Neuron (in vitro differentiated cells): ENCODE measurements at regions not wholly inside any gene's neighbourhood (a gene's known extent, or its start where the extent isn't known, plus 50 kb on each side); places are given as distances from the start of the nearest gene placed in this dataset.

ENCODE experiments used
- H2AFZ ChIP-seq: one replicate; pipeline ENCODE4 v1.6.1; 2013; ENCODE audit warnings: low read depth, mild to moderate bottlenecking, inconsistent platforms, low read length, moderate library complexity
- H3K27me3 ChIP-seq: one replicate; pipeline ENCODE4 v1.6.1; 2013; ENCODE audit warnings: low read length; ENCODE audit not compliant: insufficient read depth
- H3K36me3 ChIP-seq: one replicate; pipeline ENCODE4 v1.6.1; 2013; ENCODE audit warnings: low read length; ENCODE audit not compliant: insufficient read depth
- H3K4me1 ChIP-seq: one replicate; pipeline ENCODE4 v1.6.1; 2013; ENCODE audit warnings: low read length; ENCODE audit not compliant: insufficient read depth
- H3K4me3 ChIP-seq: 2 replicates; pipeline ENCODE4 v1.5.1; 2013; ENCODE audit warnings: mild to moderate bottlenecking, low read length, moderate library complexity
- H3K9me3 ChIP-seq: one replicate; pipeline ENCODE4 v1.6.1; 2013; ENCODE audit warnings: low read length

- Histone ChIP-seq H2AFZ (no peak overlapping the region), H3K27me3 (no peaks in the 10 kb centered on the region), H3K9me3 (no peaks in the 10 kb centered on the region), H3K4me1 (peaks cover 49% of the 10 kb centered on the region), H3K4me3 (no peak overlapping the region), H3K36me3 (peaks cover 46% of the 10 kb centered on the region)
Measured at GRCh38 chr5:124649491-124650146, 96.8 kb downstream of the ZNF608 start.

DNA sequence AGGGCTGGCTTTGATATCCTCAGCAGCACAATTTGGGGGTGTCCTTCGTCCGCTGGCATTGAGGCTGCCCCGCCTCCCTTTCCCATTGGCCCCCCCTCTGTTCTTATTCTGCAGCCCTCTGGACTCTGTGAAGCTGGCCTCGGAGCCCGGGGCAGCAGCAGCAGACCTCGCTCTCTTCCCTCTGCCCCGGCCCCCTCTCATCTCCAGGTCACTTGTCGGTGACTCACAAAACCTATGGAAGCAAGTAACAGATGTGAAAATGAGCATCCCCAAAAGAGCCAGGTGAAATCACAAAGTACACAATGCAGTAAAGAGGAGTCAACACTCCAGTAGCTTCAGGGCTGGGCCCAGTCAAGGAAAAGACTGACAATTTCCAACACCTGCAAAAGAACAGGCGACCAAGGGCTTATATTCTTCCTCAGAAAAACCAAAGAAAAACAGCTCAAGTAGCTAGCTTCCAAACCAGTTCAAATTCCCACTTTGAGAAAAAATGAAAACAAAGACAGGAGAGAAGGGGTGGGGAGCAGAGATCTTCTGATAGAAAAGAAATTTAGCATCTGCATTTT, 97.5 kb downstream of the ZNF608 start:
- H3K4me1 ChIP-seq: peaks cover 47% of the 10 kb centered on the region

GRCh38 chr5:124647352-124647751, 99.1 kb downstream of the ZNF608 start:
- H3K9me3 ChIP-seq: no peaks in the 10 kb centered on the region
- H3K27me3 ChIP-seq: no peaks in the 10 kb centered on the region
- H3K4me3 ChIP-seq: no peak overlapping the region
- peaks cover 65% of the 10 kb centered on the region for H3K36me3 ChIP-seq
- no peak overlapping the region for H2AFZ ChIP-seq
- peaks cover 37% of the 10 kb centered on the region for H3K4me1 ChIP-seq

More for the DNA sequence above, 97.5 kb downstream of the ZNF608 start:
- Histone ChIP-seq H3K4me3 (no peak overlapping the region), H3K27me3 (no peaks in the 10 kb centered on the region), H3K36me3 (peaks cover 51% of the 10 kb centered on the region), H2AFZ (no peak overlapping the region), H3K9me3 (no peaks in the 10 kb centered on the region)

DNA sequence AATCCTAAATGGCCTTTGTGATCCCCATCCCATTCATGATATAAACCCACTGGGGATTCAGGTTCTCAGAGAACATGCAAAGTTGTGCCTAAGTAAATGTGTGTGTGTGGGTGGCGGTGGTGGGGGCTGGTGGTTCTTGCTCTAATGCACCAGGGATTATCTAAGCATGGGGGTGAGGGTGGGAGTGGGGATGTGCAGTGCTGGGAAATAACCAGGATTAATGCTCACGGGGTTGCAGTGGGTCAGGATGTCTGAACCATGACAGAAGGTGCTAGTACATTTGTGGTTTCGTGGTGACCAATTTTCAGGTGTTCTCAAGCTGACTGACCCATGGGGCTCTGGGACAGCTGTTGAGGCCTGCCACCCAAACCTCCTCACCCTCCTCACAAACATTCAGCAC, 101.0 kb downstream of the ZNF608 start:
- H3K4me1 ChIP-seq: peaks cover 18% of the 10 kb centered on the region
- no peaks in the 10 kb centered on the region for H3K27me3 ChIP-seq
- peaks cover 8% of the 10 kb centered on the region for H3K9me3 ChIP-seq
- peaks cover 84% of the 10 kb centered on the region for H3K36me3 ChIP-seq
- no peak overlapping the region for H3K4me3 ChIP-seq
- H2AFZ ChIP-seq: no peak overlapping the region

- Histone ChIP-seq H3K9me3 (peaks cover 8% of the 10 kb centered on the region), H2AFZ (no peak overlapping the region), H3K36me3 (peaks cover 89% of the 10 kb centered on the region), H3K27me3 (no peaks in the 10 kb centered on the region), H3K4me1 (peaks cover 11% of the 10 kb centered on the region), H3K4me3 (no peak overlapping the region)
Measured at GRCh38 chr5:124644582-124644981, 101.9 kb downstream of the ZNF608 start.

DNA sequence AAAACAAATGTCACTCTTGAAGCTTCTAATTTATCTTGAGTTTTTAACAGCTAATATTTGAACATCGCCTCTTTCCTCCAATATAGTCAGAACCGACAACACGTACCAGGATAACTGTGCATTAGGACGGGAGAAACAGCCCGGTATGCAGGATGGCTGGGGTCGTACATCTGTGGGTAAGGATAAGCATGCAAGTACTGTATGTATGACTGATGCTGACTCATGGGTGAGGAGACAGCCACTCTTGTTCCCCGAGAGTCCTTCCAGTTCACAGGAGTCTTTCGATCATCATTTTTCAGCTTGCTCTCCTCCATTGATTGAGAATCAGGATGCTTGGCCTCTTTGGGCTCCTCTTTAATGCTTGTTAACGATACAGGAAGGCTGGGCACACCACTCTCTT, 102.3 kb downstream of the ZNF608 start:
- H3K36me3 ChIP-seq: peaks cover 89% of the 10 kb centered on the region
- H3K4me1 ChIP-seq: peaks cover 11% of the 10 kb centered on the region
- H3K27me3 ChIP-seq: no peaks in the 10 kb centered on the region
- peaks cover 8% of the 10 kb centered on the region for H3K9me3 ChIP-seq
- H3K4me3 ChIP-seq: no peak overlapping the region
- H2AFZ ChIP-seq: no peak overlapping the region

DNA sequence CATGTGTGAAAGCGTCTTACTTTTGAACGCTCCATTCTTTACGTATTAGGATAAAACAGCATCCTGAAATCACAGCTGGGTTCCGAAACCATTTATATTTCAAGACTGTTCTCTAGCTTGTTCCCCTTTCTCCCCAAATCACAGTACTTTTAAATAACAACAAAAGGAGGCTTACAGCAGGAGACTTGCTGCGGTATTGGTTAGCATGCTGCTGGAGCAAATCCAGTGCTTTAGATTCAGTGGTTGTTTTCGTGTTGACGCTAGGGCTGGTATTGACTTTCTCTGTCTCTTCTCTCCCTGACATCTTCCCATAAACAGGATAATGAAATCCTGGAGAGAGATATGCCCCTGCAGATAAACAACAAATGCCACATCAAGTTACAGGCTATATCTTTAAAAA, 103.1 kb downstream of the ZNF608 start:
- H3K4me1 ChIP-seq: peaks cover 10% of the 10 kb centered on the region
- H3K4me3 ChIP-seq: no peak overlapping the region
- H2AFZ ChIP-seq: no peak overlapping the region
- peaks cover 87% of the 10 kb centered on the region for H3K36me3 ChIP-seq
- peaks cover 8% of the 10 kb centered on the region for H3K9me3 ChIP-seq
- no peaks in the 10 kb centered on the region for H3K27me3 ChIP-seq

DNA sequence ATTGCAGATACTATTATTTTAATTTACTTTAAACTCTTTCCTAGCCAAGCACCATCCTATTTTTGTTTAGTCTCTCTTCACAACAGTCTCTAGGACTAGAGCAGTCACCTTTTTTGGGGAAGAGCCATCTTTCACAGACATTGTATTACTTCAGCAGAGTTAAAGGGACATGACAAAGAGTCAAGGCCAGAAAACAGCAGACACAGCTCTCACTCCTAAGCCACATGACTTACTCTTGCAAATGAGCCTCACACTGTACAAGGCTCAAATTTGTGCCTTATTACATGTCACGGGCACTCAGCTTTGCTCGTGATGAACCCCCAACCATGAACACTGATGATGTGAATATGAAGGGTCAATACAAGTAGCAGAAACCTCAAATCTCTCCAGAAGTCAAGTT, 104.3 kb downstream of the ZNF608 start:
- no peak overlapping the region for H2AFZ ChIP-seq
- peaks cover 8% of the 10 kb centered on the region for H3K9me3 ChIP-seq
- H3K4me1 ChIP-seq: peaks cover 10% of the 10 kb centered on the region
- H3K27me3 ChIP-seq: no peaks in the 10 kb centered on the region
- peaks cover 83% of the 10 kb centered on the region for H3K36me3 ChIP-seq
- H3K4me3 ChIP-seq: no peak overlapping the region

DNA sequence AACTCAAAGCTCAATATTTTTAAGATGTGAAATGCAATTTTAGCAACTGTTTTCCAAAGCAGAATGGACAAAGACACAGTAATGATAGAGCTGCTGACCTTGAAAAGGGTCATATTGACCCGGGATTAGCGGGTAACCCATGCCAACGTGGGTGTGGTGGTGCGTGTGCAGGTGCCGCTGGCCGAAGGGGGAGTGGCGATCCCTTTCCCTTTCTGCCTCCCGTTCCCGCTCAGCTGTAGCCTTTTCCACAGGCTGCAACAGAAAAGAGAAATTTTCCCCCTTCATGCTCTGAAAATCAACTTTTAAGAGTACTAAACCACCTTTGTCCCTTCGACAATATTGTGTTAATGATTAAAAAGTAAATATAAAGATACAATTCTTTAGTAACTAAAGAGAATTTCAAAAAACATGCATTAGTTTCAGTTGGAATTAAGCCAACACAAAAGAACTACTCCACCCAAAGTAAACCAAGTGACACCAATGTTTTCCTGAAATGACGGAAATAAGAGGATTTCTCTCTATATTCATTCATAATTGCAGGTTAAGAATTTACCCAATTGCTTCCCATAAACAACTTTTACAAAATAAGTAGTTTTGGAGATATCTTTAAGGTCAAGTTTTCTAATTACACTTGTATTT, 105.2 kb downstream of the ZNF608 start:
- Histone ChIP-seq H3K4me1 (peaks cover 10% of the 10 kb centered on the region), H3K4me3 (no peak overlapping the region), H2AFZ (no peak overlapping the region), H3K36me3 (peaks cover 79% of the 10 kb centered on the region), H3K27me3 (no peaks in the 10 kb centered on the region), H3K9me3 (peaks cover 8% of the 10 kb centered on the region)

- Histone ChIP-seq H3K27me3 (no peaks in the 10 kb centered on the region), H3K36me3 (peaks cover 73% of the 10 kb centered on the region), H2AFZ (no peak overlapping the region), H3K4me3 (no peak overlapping the region), H3K4me1 (peaks cover 23% of the 10 kb centered on the region), H3K9me3 (peaks cover 8% of the 10 kb centered on the region)
Measured at GRCh38 chr5:124639095-124639665, 107.3 kb downstream of the ZNF608 start.

- peaks cover 8% of the 10 kb centered on the region for H3K9me3 ChIP-seq
- no peak overlapping the region for H3K4me3 ChIP-seq
- peaks cover 44% of the 10 kb centered on the region for H3K4me1 ChIP-seq
- no peak overlapping the region for H2AFZ ChIP-seq
- H3K27me3 ChIP-seq: no peaks in the 10 kb centered on the region
- H3K36me3 ChIP-seq: peaks cover 55% of the 10 kb centered on the region
Measured at GRCh38 chr5:124637011-124637410, 109.4 kb downstream of the ZNF608 start.

DNA sequence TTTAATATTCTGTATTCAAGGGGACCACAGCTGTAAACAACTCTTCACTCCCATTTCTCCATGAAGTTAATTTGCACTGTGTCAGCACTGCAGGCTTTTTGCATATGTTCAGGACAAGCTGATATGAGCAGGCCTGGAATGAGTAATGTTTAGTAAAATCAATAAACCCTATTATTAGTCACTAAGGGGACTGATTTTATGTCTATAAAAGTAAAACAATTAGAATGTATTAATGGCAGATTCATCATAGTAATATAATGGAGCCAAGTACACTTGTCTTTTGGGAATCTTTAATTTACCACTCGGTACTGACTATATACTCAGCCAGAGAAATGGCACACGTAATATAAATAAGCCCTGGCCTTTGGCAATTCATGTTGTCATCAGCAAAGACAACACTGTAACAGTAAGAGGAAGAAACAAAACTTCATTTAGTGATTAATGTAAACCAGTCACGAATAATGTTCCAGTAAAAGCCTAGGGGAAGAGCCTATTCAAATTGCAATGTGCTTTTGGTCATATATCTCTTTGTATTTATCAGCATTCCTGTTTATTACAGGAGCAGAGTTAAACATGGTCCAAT, 111.6 kb downstream of the ZNF608 start:
- Histone ChIP-seq H3K36me3 (peaks cover 34% of the 10 kb centered on the region), H3K4me1 (peaks cover 55% of the 10 kb centered on the region), H3K4me3 (no peak overlapping the region), H2AFZ (no peak overlapping the region), H3K9me3 (no peaks in the 10 kb centered on the region), H3K27me3 (no peaks in the 10 kb centered on the region)

DNA sequence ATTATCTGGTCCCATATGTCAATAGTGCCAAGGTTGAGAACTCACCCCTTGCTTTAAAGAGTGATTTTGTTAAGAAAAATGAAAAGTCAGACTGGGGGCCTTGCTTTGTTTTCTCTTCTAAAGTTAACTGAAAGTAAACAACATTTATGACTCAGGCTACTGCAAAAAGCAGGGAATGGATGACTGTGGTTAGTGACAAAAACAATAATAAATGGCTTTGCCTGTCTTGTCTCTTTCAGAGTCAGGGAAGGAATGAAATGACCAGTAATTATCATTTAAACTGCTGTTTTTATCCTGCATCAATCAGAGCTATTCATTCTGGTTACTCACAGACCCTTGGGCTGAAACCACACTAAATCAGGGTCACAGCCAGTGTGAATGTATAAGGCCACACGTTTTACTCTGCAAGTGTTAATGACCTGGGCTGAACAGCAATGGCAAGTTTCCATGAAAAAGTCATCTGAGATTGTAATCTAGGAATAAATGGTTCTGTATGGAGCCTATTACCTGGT, 112.2 kb downstream of the ZNF608 start:
- Histone ChIP-seq H3K27me3 (no peaks in the 10 kb centered on the region), H2AFZ (no peak overlapping the region), H3K36me3 (peaks cover 31% of the 10 kb centered on the region), H3K9me3 (no peaks in the 10 kb centered on the region), H3K4me3 (no peak overlapping the region), H3K4me1 (peaks cover 54% of the 10 kb centered on the region)
